ENCODE measurements at regions not wholly inside any gene's neighbourhood (a gene's known extent, or its start where the extent isn't known, plus 50 kb on each side); places are given as distances from the start of the nearest gene placed in this dataset.

- TF ChIP-seq EP300 (IDR thresholded peaks at IDR 0.05) = no peak
- TF ChIP-seq POLR2A (IDR thresholded peaks at IDR 0.05; ENCODE audit: low read depth) = no peak
- no peak for TF ChIP-seq CTCF (IDR thresholded peaks at IDR 0.05)
Observed at GRCh38 chr17:34478244-34478643, 101.1 kb upstream of the TMEM132E start.

All from esophagus muscularis mucosa (tissue), 4 donors.